ENCODE measurements at regions not wholly inside any gene's neighbourhood (a gene's known extent, or its start where the extent isn't known, plus 50 kb on each side); places are given as distances from the start of the nearest gene placed in this dataset.
"Not testable (repeated sequence)": the region's sequence is repeated elsewhere in the genome, so short reads cannot be mapped to it uniquely, and the experiment has no call there.

GRCh38 chr6:92952111-92952510, 467.2 kb downstream of the EPHA7 start:
- H3K4me3 ChIP-seq (ENCODE audit: low read depth in 1 of 3, low read length in 3 of 3); H3K27me3 ChIP-seq (ENCODE audit: control insufficient read depth in 3 of 3, insufficient read depth in 3 of 3, low read length in 3 of 3); H3K36me3 ChIP-seq (ENCODE audit: control insufficient read depth in 3 of 3, insufficient read depth in 2 of 3, low read depth in 1 of 3, low read length in 3 of 3); H3K9me3 ChIP-seq (ENCODE audit: control insufficient read depth in 2 of 2, insufficient read depth in 1 of 2, low read depth in 1 of 2, low read length in 1 of 2); FAIRE-seq; H3K27ac ChIP-seq (ENCODE audit: low read depth in 1 of 3, low read length in 2 of 3); H3K4me1 ChIP-seq (ENCODE audit: control insufficient read depth in 3 of 3, insufficient read depth in 2 of 3, low read depth in 1 of 3, low read length in 2 of 3); DNase-seq: not testable (repeated sequence)
- WGBS, 3 donors, result 81 to 88% (median 82%) methylated on average over 7 of the region's 7 CpGs

GRCh38 chr6:92945799-92946198, 473.6 kb downstream of the EPHA7 start:
- Histone ChIP-seq H3K27me3 (ENCODE audit: control insufficient read depth in 3 of 3, insufficient read depth in 3 of 3, low read length in 3 of 3) (no peaks in the 10 kb centered on the region), H3K4me1 (ENCODE audit: control insufficient read depth in 3 of 3, insufficient read depth in 2 of 3, low read depth in 1 of 3, low read length in 2 of 3) (no peaks in the 10 kb centered on the region), H3K4me3 (ENCODE audit: low read depth in 1 of 3, low read length in 3 of 3) (no peak overlapping the region), H3K27ac (ENCODE audit: low read depth in 1 of 3, low read length in 2 of 3) (no peak overlapping the region), H3K36me3 (ENCODE audit: control insufficient read depth in 3 of 3, insufficient read depth in 2 of 3, low read depth in 1 of 3, low read length in 3 of 3) (no peaks in the 10 kb centered on the region), H3K9me3 (ENCODE audit: control insufficient read depth in 2 of 2, insufficient read depth in 1 of 2, low read depth in 1 of 2, low read length in 1 of 2) (no peaks in the 10 kb centered on the region)
- FAIRE-seq, result no peak
- DNase-seq, result no peak
- WGBS, 3 donors, result 74 to 85% (median 82%) methylated on average over 3 of the region's 3 CpGs

GRCh38 chr6:92944132-92944531, 475.2 kb downstream of the EPHA7 start:
- 80 to 89% (median 87%) methylated on average over 1 of the region's 1 CpG for WGBS, 3 donors
- no peak for FAIRE-seq
- no peak overlapping the region for H3K27ac ChIP-seq (ENCODE audit: low read depth in 1 of 3, low read length in 2 of 3)
- no peaks in the 10 kb centered on the region for H3K36me3 ChIP-seq (ENCODE audit: control insufficient read depth in 3 of 3, insufficient read depth in 2 of 3, low read depth in 1 of 3, low read length in 3 of 3)
- no peaks in the 10 kb centered on the region for H3K9me3 ChIP-seq (ENCODE audit: control insufficient read depth in 2 of 2, insufficient read depth in 1 of 2, low read depth in 1 of 2, low read length in 1 of 2)
- H3K4me3 ChIP-seq (ENCODE audit: low read depth in 1 of 3, low read length in 3 of 3), result no peak overlapping the region
- no peaks in the 10 kb centered on the region for H3K4me1 ChIP-seq (ENCODE audit: control insufficient read depth in 3 of 3, insufficient read depth in 2 of 3, low read depth in 1 of 3, low read length in 2 of 3)
- DNase-seq, result no peak
- H3K27me3 ChIP-seq (ENCODE audit: control insufficient read depth in 3 of 3, insufficient read depth in 3 of 3, low read length in 3 of 3), result no peaks in the 10 kb centered on the region

GRCh38 chr6:92942549-92942948, 476.8 kb downstream of the EPHA7 start:
- Histone ChIP-seq H3K36me3 (ENCODE audit: control insufficient read depth in 3 of 3, insufficient read depth in 2 of 3, low read depth in 1 of 3, low read length in 3 of 3) (no peaks in the 10 kb centered on the region), H3K27me3 (ENCODE audit: control insufficient read depth in 3 of 3, insufficient read depth in 3 of 3, low read length in 3 of 3) (no peaks in the 10 kb centered on the region), H3K4me3 (ENCODE audit: low read depth in 1 of 3, low read length in 3 of 3) (no peak overlapping the region), H3K9me3 (ENCODE audit: control insufficient read depth in 2 of 2, insufficient read depth in 1 of 2, low read depth in 1 of 2, low read length in 1 of 2) (no peaks in the 10 kb centered on the region), H3K27ac (ENCODE audit: low read depth in 1 of 3, low read length in 2 of 3) (no peak overlapping the region), H3K4me1 (ENCODE audit: control insufficient read depth in 3 of 3, insufficient read depth in 2 of 3, low read depth in 1 of 3, low read length in 2 of 3) (no peaks in the 10 kb centered on the region)
- no peak for FAIRE-seq
- no peak for DNase-seq

- no peaks in the 10 kb centered on the region for H3K36me3 ChIP-seq (ENCODE audit: control insufficient read depth in 3 of 3, insufficient read depth in 2 of 3, low read depth in 1 of 3, low read length in 3 of 3)
- H3K27me3 ChIP-seq (ENCODE audit: control insufficient read depth in 3 of 3, insufficient read depth in 3 of 3, low read length in 3 of 3), result no peaks in the 10 kb centered on the region
- DNase-seq (no peak), FAIRE-seq (no peak)
- H3K9me3 ChIP-seq (ENCODE audit: control insufficient read depth in 2 of 2, insufficient read depth in 1 of 2, low read depth in 1 of 2, low read length in 1 of 2), result peaks cover 0 to 6% of the 10 kb centered on the region in 2 donors
- WGBS, 3 donors, result 79 to 92% (median 91%) methylated on average over 1 of the region's 1 CpG
- H3K4me3 ChIP-seq (ENCODE audit: low read depth in 1 of 3, low read length in 3 of 3), result no peak overlapping the region
- H3K4me1 ChIP-seq (ENCODE audit: control insufficient read depth in 3 of 3, insufficient read depth in 2 of 3, low read depth in 1 of 3, low read length in 2 of 3), result no peaks in the 10 kb centered on the region
- no peak overlapping the region for H3K27ac ChIP-seq (ENCODE audit: low read depth in 1 of 3, low read length in 2 of 3)
Measured at GRCh38 chr6:92934625-92935024, 484.7 kb downstream of the EPHA7 start.

- H3K27me3 ChIP-seq (ENCODE audit: control insufficient read depth in 3 of 3, insufficient read depth in 3 of 3, low read length in 3 of 3), result no peaks in the 10 kb centered on the region
- no peak overlapping the region for H3K27ac ChIP-seq (ENCODE audit: low read depth in 1 of 3, low read length in 2 of 3)
- 65 to 84% (median 69%) methylated on average over 5 of the region's 5 CpGs for WGBS, 3 donors
- FAIRE-seq (no peak), DNase-seq (no peak)
- H3K4me1 ChIP-seq (ENCODE audit: control insufficient read depth in 3 of 3, insufficient read depth in 2 of 3, low read depth in 1 of 3, low read length in 2 of 3), result no peaks in the 10 kb centered on the region
- H3K4me3 ChIP-seq (ENCODE audit: low read depth in 1 of 3, low read length in 3 of 3), result no peak overlapping the region
- H3K36me3 ChIP-seq (ENCODE audit: control insufficient read depth in 3 of 3, insufficient read depth in 2 of 3, low read depth in 1 of 3, low read length in 3 of 3), result no peaks in the 10 kb centered on the region
- H3K9me3 ChIP-seq (ENCODE audit: control insufficient read depth in 2 of 2, insufficient read depth in 1 of 2, low read depth in 1 of 2, low read length in 1 of 2), result peaks cover 0 to 6% of the 10 kb centered on the region in 2 donors
Measured at GRCh38 chr6:92930171-92930570, 489.2 kb downstream of the EPHA7 start.

- H3K4me1 ChIP-seq (ENCODE audit: control insufficient read depth in 3 of 3, insufficient read depth in 2 of 3, low read depth in 1 of 3, low read length in 2 of 3), result no peaks in the 10 kb centered on the region
- no peaks in the 10 kb centered on the region for H3K27me3 ChIP-seq (ENCODE audit: control insufficient read depth in 3 of 3, insufficient read depth in 3 of 3, low read length in 3 of 3)
- no peak overlapping the region for H3K4me3 ChIP-seq (ENCODE audit: low read depth in 1 of 3, low read length in 3 of 3)
- no peaks in the 10 kb centered on the region for H3K36me3 ChIP-seq (ENCODE audit: control insufficient read depth in 3 of 3, insufficient read depth in 2 of 3, low read depth in 1 of 3, low read length in 3 of 3)
- H3K27ac ChIP-seq (ENCODE audit: low read depth in 1 of 3, low read length in 2 of 3), result no peak overlapping the region
- 69 to 80% (median 69%) methylated on average over 5 of the region's 5 CpGs for WGBS, 3 donors
- no peak for FAIRE-seq
- DNase-seq, result no peak
- no peaks in the 10 kb centered on the region for H3K9me3 ChIP-seq (ENCODE audit: control insufficient read depth in 2 of 2, insufficient read depth in 1 of 2, low read depth in 1 of 2, low read length in 1 of 2)
Measured at GRCh38 chr6:92922216-92922806, 497.0 kb downstream of the EPHA7 start.

- Histone ChIP-seq H3K4me3 (ENCODE audit: low read depth in 1 of 3, low read length in 3 of 3) (no peak overlapping the region), H3K4me1 (ENCODE audit: control insufficient read depth in 3 of 3, insufficient read depth in 2 of 3, low read depth in 1 of 3, low read length in 2 of 3) (no peaks in the 10 kb centered on the region), H3K27ac (ENCODE audit: low read depth in 1 of 3, low read length in 2 of 3) (no peak overlapping the region), H3K36me3 (ENCODE audit: control insufficient read depth in 3 of 3, insufficient read depth in 2 of 3, low read depth in 1 of 3, low read length in 3 of 3) (no peaks in the 10 kb centered on the region), H3K27me3 (ENCODE audit: control insufficient read depth in 3 of 3, insufficient read depth in 3 of 3, low read length in 3 of 3) (no peaks in the 10 kb centered on the region), H3K9me3 (ENCODE audit: control insufficient read depth in 2 of 2, insufficient read depth in 1 of 2, low read depth in 1 of 2, low read length in 1 of 2) (no peaks in the 10 kb centered on the region)
- FAIRE-seq (no peak), DNase-seq (no peak)
- 90 to 95% (median 93%) methylated on average over 2 of the region's 2 CpGs for WGBS, 3 donors
Measured at GRCh38 chr6:92915466-92915865, 503.9 kb downstream of the EPHA7 start.

GRCh38 chr6:92911301-92911700, 508.1 kb downstream of the EPHA7 start:
- Histone ChIP-seq H3K4me1 (ENCODE audit: control insufficient read depth in 3 of 3, insufficient read depth in 2 of 3, low read depth in 1 of 3, low read length in 2 of 3) (no peaks in the 10 kb centered on the region), H3K36me3 (ENCODE audit: control insufficient read depth in 3 of 3, insufficient read depth in 2 of 3, low read depth in 1 of 3, low read length in 3 of 3) (no peaks in the 10 kb centered on the region), H3K4me3 (ENCODE audit: low read depth in 1 of 3, low read length in 3 of 3) (no peak overlapping the region), H3K27me3 (ENCODE audit: control insufficient read depth in 3 of 3, insufficient read depth in 3 of 3, low read length in 3 of 3) (no peaks in the 10 kb centered on the region), H3K27ac (ENCODE audit: low read depth in 1 of 3, low read length in 2 of 3) (no peak overlapping the region), H3K9me3 (ENCODE audit: control insufficient read depth in 2 of 2, insufficient read depth in 1 of 2, low read depth in 1 of 2, low read length in 1 of 2) (no peaks in the 10 kb centered on the region)
- FAIRE-seq (no peak), DNase-seq (no peak)
- WGBS, 3 donors, result 83 to 100% (median 88%) methylated on average over 1 of the region's 1 CpG
